A549 (cell line): ENCODE measurements at regions not wholly inside any gene's neighbourhood (a gene's known extent, or its start where the extent isn't known, plus 50 kb on each side); places are given as distances from the start of the nearest gene placed in this dataset.

Experiments
- CBX8 ChIP-seq: fragments of 200-600 bp; sonication (generic); IDR thresholded peaks from 2 replicates; pipeline ENCODE4 v1.6.1; 2016
- CEBPB ChIP-seq, 2 experiments: fragments of >200 bp in 1 of 2; sonication (Bioruptor Twin) in 1 of 2; formaldehyde crosslinking in 1 of 2; IDR thresholded peaks; 2 replicates each; pipeline ENCODE4 v1.6.1; 2012 to 2016
- CTCF ChIP-seq: fragments of >200 bp; sonication (Bioruptor Twin); formaldehyde crosslinking; IDR thresholded peaks from 3 replicates; pipeline ENCODE4 v1.5.1; 2016
- E2F6 ChIP-seq: IDR thresholded peaks from 2 replicates; pipeline ENCODE4 v1.6.1; 2012; ENCODE audit warnings: low read depth, borderline replicate concordance
- ELK1 ChIP-seq: fragments of 150-350 bp; IDR thresholded peaks from 2 replicates; pipeline ENCODE4 v1.6.1; 2014; ENCODE audit warnings: low read depth, mild to moderate bottlenecking, low read length
- KDM1A ChIP-seq: fragments of 200-600 bp; sonication (generic); IDR thresholded peaks from 2 replicates; pipeline ENCODE4 v1.6.1; 2016; ENCODE audit warnings: low read depth, mild to moderate bottlenecking
- POLR2A ChIP-seq: IDR thresholded peaks from 2 replicates; pipeline ENCODE4 v1.6.1; 2012; ENCODE audit warnings: mild to moderate bottlenecking, low read length
- RARB ChIP-seq: fragments of 250-450 bp; sonication (Bioruptor Pico); IDR thresholded peaks from 2 replicates; pipeline ENCODE4 v1.8.0; 2021; ENCODE audit warnings: mild to moderate bottlenecking, moderate library complexity
- RFX5 ChIP-seq: fragments of 450-650 bp; IDR thresholded peaks from 2 replicates; pipeline ENCODE4 v1.7.1; 2014; ENCODE audit warnings: antibody characterized with exemption, mild to moderate bottlenecking, moderate library complexity
- SREBF2 ChIP-seq: fragments of 450-650 bp; IDR thresholded peaks from 2 replicates; pipeline ENCODE4 v1.6.1; 2014; ENCODE audit warnings: mild to moderate bottlenecking, moderate library complexity
- USF2 ChIP-seq: fragments of 450-650 bp; IDR thresholded peaks from 2 replicates; pipeline ENCODE4 v1.6.1; 2014; ENCODE audit warnings: antibody characterized with exemption
- ZNF302 ChIP-seq: fragments of 250-450 bp; sonication (Bioruptor Pico); IDR thresholded peaks from 2 replicates; pipeline ENCODE4 v1.9.0; 2021; ENCODE audit warnings: inconsistent platforms, mild to moderate bottlenecking, moderate library complexity

GRCh38 chr13:105485081-105485480, 1050.4 kb downstream of the EFNB2 start:
- TF ChIP-seq ELK1, result no peak
- no peak for TF ChIP-seq RFX5
- no peak for TF ChIP-seq CTCF
- no peak for TF ChIP-seq CEBPB (IDR thresholded peaks at IDR 0.05)
- no peak for TF ChIP-seq ZNF302
- TF ChIP-seq KDM1A, result no peak
- TF ChIP-seq CBX8, result no peak
- no peak for TF ChIP-seq USF2
- no peak for TF ChIP-seq E2F6
- TF ChIP-seq POLR2A, result no peak
- no peak for TF ChIP-seq RARB
- TF ChIP-seq SREBF2, result no peak
